HG03378 (cell line): ENCODE measurements at regions not wholly inside any gene's neighbourhood (a gene's known extent, or its start where the extent isn't known, plus 50 kb on each side); places are given as distances from the start of the nearest gene placed in this dataset.
"Not testable (repeated sequence)": the region's sequence is repeated elsewhere in the genome, so short reads cannot be mapped to it uniquely, and the experiment has no call there.

Experiments used
- ATAC-seq: cut with Tn5 transposase; IDR thresholded peaks from one replicate; pipeline ENCODE4 v1.9.1; 2021; ENCODE audit warnings: mild to moderate bottlenecking, moderate library complexity; ENCODE audit not compliant: unreplicated experiment

- no peak for ATAC-seq
Measured at GRCh38 chr7:19378345-19378714, 233.1 kb upstream of the FERD3L start.

DNA sequence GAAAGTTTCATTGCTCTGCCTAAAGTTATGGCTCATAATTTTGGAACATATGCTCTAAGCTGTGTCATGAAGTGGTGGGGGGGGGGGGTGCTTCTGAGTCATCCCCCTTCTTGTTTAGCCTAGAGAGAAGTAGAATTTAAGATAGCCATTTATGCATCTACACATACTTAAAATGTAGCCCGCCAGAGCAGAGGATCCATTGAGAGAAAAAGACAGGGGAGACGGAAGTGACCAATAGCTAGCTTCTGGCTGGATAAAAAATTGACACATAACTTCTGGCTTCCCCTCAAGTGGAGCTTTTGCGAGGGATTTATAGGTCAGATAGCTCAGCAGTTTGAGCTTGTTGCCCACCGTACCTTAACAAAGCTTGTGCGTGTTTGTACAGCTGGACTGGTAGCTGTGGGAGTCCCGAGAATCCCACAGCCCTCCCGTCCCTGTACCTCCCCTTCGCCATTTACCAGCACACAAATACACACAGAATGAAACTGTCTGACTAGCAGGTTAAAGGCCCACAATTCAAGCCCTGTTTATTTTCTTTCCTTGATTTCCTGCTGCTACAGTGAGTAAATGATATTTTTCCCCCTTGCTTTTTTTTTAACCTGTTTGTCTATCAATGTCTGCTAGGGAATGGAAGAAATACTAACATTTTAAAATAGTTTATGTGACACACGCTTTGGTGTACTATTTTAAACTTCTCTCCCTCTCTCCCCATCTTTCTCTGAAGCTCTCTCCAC, 232.6 kb upstream of the FERD3L start:
- no peak for ATAC-seq

GRCh38 chr7:19376538-19376937, 231.3 kb upstream of the FERD3L start:
- ATAC-seq, result no peak

DNA sequence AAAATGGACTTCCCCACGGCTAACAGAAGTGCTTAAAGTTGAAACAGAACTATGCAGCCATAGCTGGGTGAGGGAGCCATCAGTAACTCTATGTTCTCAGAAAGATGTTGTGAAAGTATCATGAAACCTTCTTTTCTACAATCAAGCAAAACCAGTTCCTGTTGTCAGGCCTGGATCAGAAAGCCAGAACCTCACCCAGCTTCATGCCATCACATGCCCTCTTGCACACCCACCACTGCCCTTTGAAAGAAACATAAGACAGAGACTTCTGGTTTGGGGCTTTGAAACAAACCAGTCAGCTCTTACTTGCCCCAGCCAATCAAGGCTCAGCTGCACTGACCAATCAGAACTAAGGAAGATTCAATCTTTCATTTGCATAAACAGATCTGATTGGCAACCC, 230.8 kb upstream of the FERD3L start:
- ATAC-seq, result no peak

DNA sequence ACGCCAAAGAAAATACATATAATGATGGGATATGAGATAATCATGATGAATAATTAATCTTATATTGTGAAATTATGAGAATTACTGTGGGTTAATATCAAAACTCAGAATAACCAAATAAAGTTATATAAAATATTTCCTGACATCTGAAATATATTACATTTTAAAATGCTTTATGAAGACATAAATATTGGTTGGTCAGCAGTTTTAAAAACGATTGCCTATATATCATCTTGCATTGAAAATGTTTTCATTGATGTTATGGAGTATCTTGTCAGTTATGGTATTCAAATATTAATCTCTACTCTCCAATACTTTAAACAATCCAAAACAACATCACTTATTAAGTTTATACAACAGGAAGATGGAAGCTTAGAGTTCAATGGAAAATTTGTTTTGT, 228.1 kb upstream of the FERD3L start:
- ATAC-seq, result no peak

GRCh38 chr7:19369806-19370205, 224.6 kb upstream of the FERD3L start:
- ATAC-seq, result no peak

DNA sequence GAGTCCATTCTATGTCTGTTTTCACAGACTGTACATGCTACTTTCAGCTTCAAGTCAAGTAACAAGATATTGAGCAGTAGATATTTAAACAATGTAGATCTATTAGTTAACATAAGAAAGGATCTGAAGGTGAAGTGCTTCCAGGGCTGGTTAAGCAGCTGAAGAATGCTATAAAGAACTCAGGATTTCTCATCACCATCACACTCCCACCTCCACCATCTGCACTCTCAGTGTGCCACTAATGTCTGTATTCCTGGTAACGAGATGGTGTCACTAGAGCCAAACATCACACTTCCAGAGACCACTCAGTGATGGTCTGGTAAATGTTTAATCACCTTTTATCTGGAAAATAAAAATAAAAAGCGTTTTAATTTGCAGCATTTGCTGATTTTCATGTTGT, 224.0 kb upstream of the FERD3L start:
- ATAC-seq, result no peak

DNA sequence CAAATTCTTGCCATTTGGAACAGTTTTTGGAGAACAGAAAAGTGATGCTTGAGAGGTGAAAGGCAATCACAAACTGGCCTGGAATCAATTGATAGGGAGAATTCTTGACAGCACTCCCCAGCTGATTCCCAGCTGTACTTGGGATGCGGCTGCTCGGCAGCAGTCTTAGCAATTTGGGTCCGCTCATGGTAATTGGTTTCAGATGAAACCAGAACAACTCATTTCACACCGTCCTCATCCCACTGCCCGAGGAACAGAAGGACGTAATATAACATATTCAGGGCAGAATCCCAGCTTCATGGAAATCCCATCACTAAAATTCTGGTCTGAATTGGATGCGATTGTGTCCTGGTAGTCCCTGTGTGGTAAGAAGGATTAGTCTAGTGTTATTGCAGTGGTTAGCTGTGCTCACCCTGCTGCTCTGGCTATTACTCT, 223.3 kb upstream of the FERD3L start:
- no peak for ATAC-seq

- no peak for ATAC-seq
Measured at GRCh38 chr7:19364950-19365349, 219.7 kb upstream of the FERD3L start.

DNA sequence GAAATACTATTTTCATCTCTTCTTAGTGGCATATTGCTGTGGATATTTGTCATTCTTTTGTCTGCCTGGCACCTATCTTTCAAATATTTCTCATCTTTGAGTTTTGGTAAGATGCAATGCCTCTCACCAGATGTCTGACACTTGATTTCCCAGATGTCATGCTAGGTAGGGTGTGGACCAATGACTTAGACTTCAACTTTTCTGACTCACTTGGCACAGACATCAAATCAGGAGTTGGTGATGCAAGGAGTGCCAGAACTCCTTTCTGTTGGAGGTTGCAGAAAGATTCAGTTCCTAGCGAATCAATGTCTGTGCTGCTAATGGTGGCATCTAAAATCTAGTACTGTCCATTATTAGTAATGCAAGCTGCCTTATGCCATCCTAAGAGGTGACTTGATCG, 216.9 kb upstream of the FERD3L start:
- ATAC-seq, result no peak

DNA sequence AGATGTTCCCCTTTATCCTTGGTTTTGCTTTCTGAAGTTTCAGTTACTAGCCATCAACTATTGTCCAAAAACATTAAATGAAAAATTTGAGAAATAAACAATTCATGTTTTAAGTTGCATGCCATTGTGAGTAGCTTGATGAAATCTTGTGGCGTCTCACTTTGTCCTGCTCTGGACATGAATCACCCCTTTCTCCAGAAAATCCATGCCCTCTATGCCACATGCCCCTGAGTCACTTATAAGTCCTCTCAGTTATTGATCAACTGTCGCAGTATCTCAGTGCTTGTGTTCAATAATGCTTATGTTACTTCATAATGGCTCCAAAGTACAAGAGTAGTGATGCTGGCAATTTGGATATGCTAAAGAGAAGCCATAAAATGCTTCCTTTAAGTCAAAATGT, 208.0 kb upstream of the FERD3L start:
- no peak for ATAC-seq

- no peak for ATAC-seq
Measured at GRCh38 chr7:19352305-19352695, 207.1 kb upstream of the FERD3L start.

GRCh38 chr7:19351341-19352304, 206.4 kb upstream of the FERD3L start:
- no peak for ATAC-seq

DNA sequence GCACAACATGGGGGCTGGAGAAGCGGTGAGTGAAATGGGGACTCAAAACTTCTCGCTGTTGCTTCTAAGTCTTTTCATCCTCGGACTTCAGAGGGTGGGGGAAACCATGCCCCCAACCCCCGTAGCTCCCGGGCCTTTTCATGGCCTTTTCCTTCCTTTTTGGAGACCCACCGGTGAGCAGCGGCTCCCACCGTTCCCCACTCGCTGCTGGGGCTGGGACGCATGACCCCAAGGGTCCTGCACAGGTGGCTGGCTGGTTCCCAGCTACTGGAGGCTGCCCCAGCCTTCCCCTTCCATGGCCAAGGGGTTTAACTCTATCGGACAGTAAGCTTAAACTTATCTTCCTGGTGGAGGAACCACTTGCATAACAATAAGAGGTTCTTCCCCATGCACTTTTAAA, 194.3 kb upstream of the FERD3L start:
- no peak for ATAC-seq

GRCh38 chr7:19338512-19338911, 193.3 kb upstream of the FERD3L start:
- not testable (repeated sequence) for ATAC-seq

DNA sequence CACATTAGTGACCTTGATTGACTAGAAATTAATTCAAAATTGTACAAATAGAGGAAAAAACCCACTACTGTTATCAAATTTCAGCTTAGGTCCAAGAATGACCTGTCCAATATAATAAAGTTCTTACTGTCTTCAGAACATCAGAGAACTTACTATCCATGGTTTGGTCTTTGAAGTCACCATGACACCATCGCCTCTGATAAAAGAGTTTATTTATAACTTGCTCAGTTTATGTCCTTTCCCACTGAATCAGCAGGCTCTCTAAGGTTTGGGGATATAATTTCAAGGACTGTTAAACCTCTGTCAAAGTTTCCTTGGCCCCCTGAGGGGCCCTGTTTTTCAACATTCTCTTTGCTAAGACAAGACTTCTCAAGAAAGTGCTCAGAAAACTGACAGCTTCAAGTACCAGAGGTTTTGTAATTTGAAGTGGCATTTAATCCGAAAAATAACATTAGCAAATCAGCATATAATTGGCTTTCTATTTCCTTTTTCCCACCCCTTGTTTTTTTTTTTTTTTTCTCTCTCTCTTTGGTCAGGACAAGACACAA, 191.7 kb upstream of the FERD3L start:
- ATAC-seq, result no peak

GRCh38 chr7:19333706-19334105, 188.5 kb upstream of the FERD3L start:
- no peak for ATAC-seq

DNA sequence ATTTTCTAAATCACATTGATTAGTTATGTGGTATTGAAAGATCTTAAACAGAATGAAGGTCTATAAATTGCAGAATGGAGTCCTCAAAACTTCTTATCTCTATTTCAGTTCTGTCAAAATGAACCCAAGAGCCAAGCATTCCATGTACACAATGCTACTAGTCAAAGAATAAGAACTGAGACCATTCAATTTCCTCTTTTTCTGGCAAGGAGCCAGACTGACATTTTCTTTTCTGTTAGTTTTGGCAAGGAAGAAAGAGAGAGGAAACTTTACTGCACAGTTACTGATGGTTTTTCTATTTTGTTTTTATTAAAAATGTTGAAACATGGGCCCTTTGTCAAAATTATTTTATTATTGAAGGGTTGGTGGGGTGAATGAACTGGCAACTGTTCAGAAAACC, 181.8 kb upstream of the FERD3L start:
- no peak for ATAC-seq

- ATAC-seq, result no peak
Measured at GRCh38 chr7:19322002-19322401, 176.8 kb upstream of the FERD3L start.

- ATAC-seq, result no peak
Measured at GRCh38 chr7:19318287-19318686, 173.1 kb upstream of the FERD3L start.

- no peak for ATAC-seq
Measured at GRCh38 chr7:19317461-19317860, 172.2 kb upstream of the FERD3L start.

DNA sequence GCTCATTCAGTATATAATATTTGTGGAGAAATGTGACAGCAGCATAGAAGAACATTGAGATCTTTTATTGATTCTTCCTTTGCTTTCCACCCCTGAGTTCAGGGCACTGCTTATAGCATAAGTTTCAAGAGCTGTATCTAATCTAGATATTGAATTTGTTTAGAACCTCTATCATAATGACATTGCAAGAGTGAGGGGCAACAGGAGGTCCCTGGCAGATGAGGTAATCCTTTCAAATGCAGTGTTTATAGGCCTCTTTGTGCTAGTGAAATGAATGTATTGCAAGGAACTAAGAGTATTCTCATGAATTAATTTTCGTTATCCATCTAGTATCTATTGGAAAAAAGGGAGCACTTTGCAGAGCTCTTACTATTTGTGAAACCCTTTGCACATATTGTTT, 167.2 kb upstream of the FERD3L start:
- ATAC-seq, result no peak
